Stimulated activated CD8-positive, alpha-beta memory T cell treated with anti-CD3 and anti-CD28 coated beads, Interleukin-4, amount 100 ng/mL, for 48 hours (primary cell): ENCODE measurements at regions not wholly inside any gene's neighbourhood (a gene's known extent, or its start where the extent isn't known, plus 50 kb on each side); places are given as distances from the start of the nearest gene placed in this dataset.
"Not testable (repeated sequence)": the region's sequence is repeated elsewhere in the genome, so short reads cannot be mapped to it uniquely, and the experiment has no call there.

ENCODE experiments used
- DNase-seq: peaks from one replicate; pipeline ENCODE4 v3.0.0-alpha.2; 2020

- DNase-seq, result no peak
Measured at GRCh38 chr6:140718021-140718420, 1343.6 kb upstream of the CITED2 start.

- DNase-seq, result no peak
Measured at GRCh38 chr6:140713495-140713894, 1339.0 kb upstream of the CITED2 start.

GRCh38 chr6:140711019-140711613 lies 1336.7 kb upstream of the CITED2 start:
- no peak for DNase-seq

- DNase-seq, result no peak
Measured at GRCh38 chr6:140708441-140708840, 1334.0 kb upstream of the CITED2 start.

GRCh38 chr6:140704008-140704407 lies 1329.6 kb upstream of the CITED2 start:
- not testable (repeated sequence) for DNase-seq

GRCh38 chr6:140697585-140697984 lies 1323.1 kb upstream of the CITED2 start:
- no peak for DNase-seq

- DNase-seq, result no peak
Measured at GRCh38 chr6:140684776-140685550, 1310.5 kb upstream of the CITED2 start.

GRCh38 chr6:140677781-140678528 lies 1303.5 kb upstream of the CITED2 start:
- DNase-seq, result no peak

- no peak for DNase-seq
Measured at GRCh38 chr6:140671926-140672325, 1297.5 kb upstream of the CITED2 start.

- no peak for DNase-seq
Measured at GRCh38 chr6:140670021-140670420, 1295.6 kb upstream of the CITED2 start.

- DNase-seq, result no peak
Measured at GRCh38 chr6:140669321-140669720, 1294.9 kb upstream of the CITED2 start.

- no peak for DNase-seq
Measured at GRCh38 chr6:140663772-140664171, 1289.3 kb upstream of the CITED2 start.

- no peak for DNase-seq
Measured at GRCh38 chr6:140663094-140663493, 1288.6 kb upstream of the CITED2 start.

GRCh38 chr6:140661691-140662090 lies 1287.2 kb upstream of the CITED2 start:
- DNase-seq, result no peak

- DNase-seq, result no peak
Measured at GRCh38 chr6:140660295-140660694, 1285.8 kb upstream of the CITED2 start.

GRCh38 chr6:140653972-140654371 lies 1279.5 kb upstream of the CITED2 start:
- DNase-seq, result no peak

- no peak for DNase-seq
Measured at GRCh38 chr6:140653506-140653905, 1279.1 kb upstream of the CITED2 start.

- not testable (repeated sequence) for DNase-seq
Measured at GRCh38 chr6:140649502-140649901, 1275.1 kb upstream of the CITED2 start.

GRCh38 chr6:140647322-140647721 lies 1272.9 kb upstream of the CITED2 start:
- not testable (repeated sequence) for DNase-seq

GRCh38 chr6:140644017-140644416 lies 1269.6 kb upstream of the CITED2 start:
- no peak for DNase-seq

- no peak for DNase-seq
Measured at GRCh38 chr6:140641412-140641811, 1267.0 kb upstream of the CITED2 start.

GRCh38 chr6:140636908-140637402 lies 1262.5 kb upstream of the CITED2 start:
- DNase-seq, result no peak

- DNase-seq, result no peak
Measured at GRCh38 chr6:140636271-140636907, 1261.9 kb upstream of the CITED2 start.
